Stomach (tissue), 8 donors: ENCODE measurements at regions not wholly inside any gene's neighbourhood (a gene's known extent, or its start where the extent isn't known, plus 50 kb on each side); places are given as distances from the start of the nearest gene placed in this dataset.

Experiments
- DNase-seq, 2 donors: peaks; one replicate each; pipeline versions ENCODE4 v3.0.0 to v3.0.0-alpha.2; 2013 to 2019
- H3K27ac ChIP-seq, 5 donors: fragments of 200-600 bp in 4 of 5; sonication (generic) in 4 of 5; one replicate each; pipeline ENCODE4 v1.5.1; 2013 to 2019; ENCODE audit warnings: mild to moderate bottlenecking in 1 of 5, moderate library complexity in 1 of 5
- H3K27me3 ChIP-seq, 3 donors: fragments of 200-600 bp; sonication (generic); one replicate each; pipeline ENCODE4 v1.5.1; 2017 to 2019; ENCODE audit warnings: mixed run types in 1 of 3
- H3K36me3 ChIP-seq, 4 donors: fragments of 200-600 bp; sonication (generic); 1 replicate in 3 of 4; 2 replicates in 1 of 4; pipeline ENCODE4 v1.5.1; 2016 to 2019
- H3K4me1 ChIP-seq, 4 donors: fragments of 200-600 bp; sonication (generic); one replicate each; pipeline ENCODE4 v1.5.1; 2016 to 2019
- H3K4me3 ChIP-seq, 4 donors: fragments of 200-600 bp; sonication (generic) in 3 of 4; one replicate each; pipeline ENCODE4 v1.5.1; 2016 to 2019; ENCODE audit warnings: mild to moderate bottlenecking in 1 of 4
- H3K9me3 ChIP-seq, 4 donors: fragments of 200-600 bp; sonication (generic); one replicate each; pipeline ENCODE4 v1.5.1; 2016 to 2019
- EP300 ChIP-seq: sonication (generic); formaldehyde crosslinking; IDR thresholded peaks from one replicate; pipeline ENCODE4 v1.6.1; 2017; ENCODE audit warnings: antibody characterized with exemption
- POLR2A ChIP-seq, 4 donors: fragments of 450-650 bp; IDR thresholded peaks; one replicate each; pipeline ENCODE4 v1.6.1; 2016; ENCODE audit warnings: antibody characterized with exemption in 4 of 4, control low read depth in 2 of 4, mild to moderate bottlenecking in 1 of 4, moderate library complexity in 1 of 4
- POLR2AphosphoS5 ChIP-seq, 3 donors: sonication (generic); formaldehyde crosslinking; IDR thresholded peaks; one replicate each; pipeline ENCODE4 v1.6.1; 2016; ENCODE audit warnings: antibody characterized with exemption in 3 of 3
- WGBS, 5 donors: extraction: QIAGEN DNeasy Blood & Tissue Kit in 3 of 5; methylation state at CpG; one replicate each; pipeline versions ENCODE4 v1.1.5 to v1.1.7; 2013 to 2018; 5-methylcytosine and 5-hydroxymethylcytosine counted together
- intact Hi-C: fragments of 100-400 bp; cut with DNase I; formaldehyde crosslinking; loops from one replicate; pipeline ENCODE4 v1.15.1; 2023; ENCODE audit warnings: low total_unique reads
- TF ChIP-seq, protein P1 (sequence below), 7 experiments: fragments of 450-650 bp in 4 of 7; fragments of 200-600 bp in 3 of 7; sonication (generic) in 3 of 7; IDR thresholded peaks; one replicate each; pipeline ENCODE4 v1.5.1; 2016 to 2019; ENCODE audit warnings: antibody characterized with exemption in 7 of 7, control low read depth in 2 of 7, mild to moderate bottlenecking in 1 of 7
- donor health status: healthy with polysubstance abuse.
- donor health status: Bipolar disorder and iron deficiency.
- donor health status: healthy.

DNA sequence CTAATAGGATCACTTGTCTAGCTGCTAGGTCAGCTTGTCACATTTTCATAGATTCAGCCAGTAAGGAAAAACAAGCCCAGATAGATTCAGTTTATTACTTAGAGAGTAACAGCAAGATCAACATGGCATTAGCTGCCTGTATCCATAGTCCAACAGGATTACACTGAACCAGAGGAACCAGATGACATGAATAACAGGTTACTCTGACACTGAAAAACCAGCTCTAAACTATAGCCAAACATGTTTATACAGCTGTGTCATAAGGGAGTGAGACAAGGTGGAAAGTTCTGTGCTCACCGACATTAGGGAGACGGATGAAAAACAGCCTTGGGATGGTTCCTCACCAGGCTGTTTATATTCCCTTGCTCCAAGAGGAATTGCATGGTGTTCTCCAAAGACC lies 102.9 kb upstream of the EOLA2 start:
- H3K4me1 ChIP-seq = no peaks in the 10 kb centered on the region
- no peaks in the 10 kb centered on the region for H3K27me3 ChIP-seq
- no peaks in the 10 kb centered on the region for H3K36me3 ChIP-seq
- no peak overlapping the region for H3K27ac ChIP-seq
- no peak overlapping the region for H3K4me3 ChIP-seq
- WGBS, 5 donors = 67 to 88% (median 79%) methylated on average over 2 of the region's 2 CpGs
- TF ChIP-seq, protein P1, sequence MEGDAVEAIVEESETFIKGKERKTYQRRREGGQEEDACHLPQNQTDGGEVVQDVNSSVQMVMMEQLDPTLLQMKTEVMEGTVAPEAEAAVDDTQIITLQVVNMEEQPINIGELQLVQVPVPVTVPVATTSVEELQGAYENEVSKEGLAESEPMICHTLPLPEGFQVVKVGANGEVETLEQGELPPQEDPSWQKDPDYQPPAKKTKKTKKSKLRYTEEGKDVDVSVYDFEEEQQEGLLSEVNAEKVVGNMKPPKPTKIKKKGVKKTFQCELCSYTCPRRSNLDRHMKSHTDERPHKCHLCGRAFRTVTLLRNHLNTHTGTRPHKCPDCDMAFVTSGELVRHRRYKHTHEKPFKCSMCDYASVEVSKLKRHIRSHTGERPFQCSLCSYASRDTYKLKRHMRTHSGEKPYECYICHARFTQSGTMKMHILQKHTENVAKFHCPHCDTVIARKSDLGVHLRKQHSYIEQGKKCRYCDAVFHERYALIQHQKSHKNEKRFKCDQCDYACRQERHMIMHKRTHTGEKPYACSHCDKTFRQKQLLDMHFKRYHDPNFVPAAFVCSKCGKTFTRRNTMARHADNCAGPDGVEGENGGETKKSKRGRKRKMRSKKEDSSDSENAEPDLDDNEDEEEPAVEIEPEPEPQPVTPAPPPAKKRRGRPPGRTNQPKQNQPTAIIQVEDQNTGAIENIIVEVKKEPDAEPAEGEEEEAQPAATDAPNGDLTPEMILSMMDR (IDR thresholded peaks at IDR 0.05) = no peak
- TF ChIP-seq POLR2AphosphoS5 (IDR thresholded peaks at IDR 0.05) (no peak), POLR2A (IDR thresholded peaks at IDR 0.05) (no peak), EP300 (no peak)
- DNase-seq = no peak
- intact Hi-C loops = no loop called here
- no peaks in the 10 kb centered on the region for H3K9me3 ChIP-seq

DNA sequence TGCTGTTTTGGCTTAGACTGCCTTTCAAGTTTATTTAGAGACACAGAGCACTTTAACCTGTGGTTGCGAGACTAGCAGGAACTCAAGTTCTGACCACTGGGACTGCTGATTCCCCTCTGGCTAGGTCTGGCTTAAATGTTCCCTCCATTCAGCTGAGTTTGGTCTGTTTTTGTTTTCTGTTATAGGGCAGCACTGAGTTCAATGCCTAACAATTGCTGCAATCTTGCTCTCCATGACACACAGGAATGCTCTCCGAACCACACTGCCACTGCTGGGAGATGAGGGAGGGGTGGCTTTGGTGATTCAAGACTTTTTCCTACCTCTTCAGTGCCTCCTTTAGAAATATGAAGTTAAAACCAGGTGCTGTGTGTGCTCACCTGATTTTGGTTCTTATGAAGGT lies 106.3 kb upstream of the EOLA2 start:
- Histone ChIP-seq H3K4me1 (no peaks in the 10 kb centered on the region), H3K27me3 (no peaks in the 10 kb centered on the region), H3K27ac (no peak overlapping the region), H3K9me3 (no peaks in the 10 kb centered on the region), H3K4me3 (no peak overlapping the region), H3K36me3 (no peaks in the 10 kb centered on the region)
- 27 to 92% (median 75%) methylated on average over 1 to 2 of the region's 2 CpGs for WGBS, 5 donors
- DNase-seq = no peak
- intact Hi-C loops = no loop called here
- TF ChIP-seq POLR2AphosphoS5 (IDR thresholded peaks at IDR 0.05) = no peak
- TF ChIP-seq, protein P1 (IDR thresholded peaks at IDR 0.05) = no peak
- no peak for TF ChIP-seq POLR2A (IDR thresholded peaks at IDR 0.05)
- TF ChIP-seq EP300 = no peak

DNA sequence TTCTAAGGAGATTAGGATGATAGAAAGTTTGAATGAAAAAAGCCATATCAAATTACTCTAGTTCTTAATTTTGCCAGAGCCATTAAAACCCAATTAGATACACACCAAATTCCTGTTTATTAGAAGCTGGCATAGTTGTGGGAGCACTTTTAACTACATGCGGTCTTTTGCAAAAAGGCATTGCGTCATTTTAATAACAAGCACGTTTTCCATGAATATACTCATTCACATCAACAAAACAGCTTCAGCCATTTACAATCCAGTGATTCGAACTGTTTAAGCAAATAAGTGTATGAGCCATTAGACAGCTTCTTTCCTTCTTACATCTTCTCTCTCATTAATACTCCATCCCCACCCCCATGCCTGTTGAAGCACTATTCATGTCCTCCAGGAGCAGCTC lies 109.5 kb upstream of the EOLA2 start:
- intact Hi-C loops = no loop called here
- H3K4me1 ChIP-seq = no peaks in the 10 kb centered on the region
- 64 to 87% (median 72%) methylated on average over 4 of the region's 4 CpGs for WGBS, 5 donors
- H3K27ac ChIP-seq = no peak overlapping the region
- TF ChIP-seq POLR2A (IDR thresholded peaks at IDR 0.05) (no peak), POLR2AphosphoS5 (IDR thresholded peaks at IDR 0.05) (no peak), EP300 (no peak)
- TF ChIP-seq, protein P1 (IDR thresholded peaks at IDR 0.05) = no peak
- H3K9me3 ChIP-seq = no peaks in the 10 kb centered on the region
- DNase-seq = no peak
- no peaks in the 10 kb centered on the region for H3K36me3 ChIP-seq
- H3K4me3 ChIP-seq = no peak overlapping the region
- no peaks in the 10 kb centered on the region for H3K27me3 ChIP-seq

DNA sequence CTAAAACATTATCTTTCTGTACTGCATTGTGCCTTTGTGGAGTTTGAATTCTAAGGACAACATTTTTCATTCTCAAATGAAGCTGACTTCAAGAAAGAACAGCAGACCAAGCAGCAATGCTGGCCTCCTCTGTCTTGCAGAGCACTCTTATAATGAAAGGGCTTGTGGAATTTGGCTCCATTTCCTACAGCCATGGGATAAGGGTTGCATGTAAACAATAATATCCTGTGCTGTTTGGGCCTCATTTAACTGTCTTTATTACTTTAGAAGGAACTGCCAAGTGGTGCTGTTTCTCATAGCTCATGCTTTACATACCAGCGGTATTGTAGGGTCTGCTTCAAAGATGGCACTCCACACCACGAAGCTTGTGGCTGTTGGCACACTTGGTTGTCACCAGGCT lies 111.4 kb upstream of the EOLA2 start:
- 40 to 65% (median 64%) methylated on average over 2 of the region's 2 CpGs for WGBS, 5 donors
- peak in 1 of 2 donors; percentile 40 for DNase-seq
- Histone ChIP-seq H3K27me3 (no peaks in the 10 kb centered on the region), H3K36me3 (no peaks in the 10 kb centered on the region), H3K9me3 (no peaks in the 10 kb centered on the region), H3K27ac (no peak overlapping the region), H3K4me3 (no peak overlapping the region), H3K4me1 (no peaks in the 10 kb centered on the region)
- TF ChIP-seq, protein P1 (IDR thresholded peaks at IDR 0.05) = no peak
- TF ChIP-seq POLR2AphosphoS5 (IDR thresholded peaks at IDR 0.05) = no peak
- no peak for TF ChIP-seq EP300
- TF ChIP-seq POLR2A (IDR thresholded peaks at IDR 0.05) = no peak
- intact Hi-C loops = no loop called here
